ENCODE measurements at regions not wholly inside any gene's neighbourhood (a gene's known extent, or its start where the extent isn't known, plus 50 kb on each side); places are given as distances from the start of the nearest gene placed in this dataset.

GRCh38 chr7:51882412-51882811 lies 565.8 kb upstream of the COBL start:
- H3F3A ChIP-seq (ENCODE audit: control insufficient read depth, insufficient read depth), result no peaks in the 10 kb centered on the region
- H3K36me3 ChIP-seq (ENCODE audit: control insufficient read depth, low read length), result no peaks in the 10 kb centered on the region
- H3K27me3 ChIP-seq (ENCODE audit: control insufficient read depth, low read length), result no peaks in the 10 kb centered on the region
- no peaks in the 10 kb centered on the region for H3K9me2 ChIP-seq (replicated peaks; ENCODE audit: control insufficient read depth, low read length)
- H4K20me1 ChIP-seq (ENCODE audit: control insufficient read depth, insufficient read depth, low read depth, low read length), result no peaks in the 10 kb centered on the region
- no peak for TF ChIP-seq EZH2phosphoT487 (IDR thresholded peaks at IDR 0.05; ENCODE audit: borderline replicate concordance, low read length)
- TF ChIP-seq, protein P1, sequence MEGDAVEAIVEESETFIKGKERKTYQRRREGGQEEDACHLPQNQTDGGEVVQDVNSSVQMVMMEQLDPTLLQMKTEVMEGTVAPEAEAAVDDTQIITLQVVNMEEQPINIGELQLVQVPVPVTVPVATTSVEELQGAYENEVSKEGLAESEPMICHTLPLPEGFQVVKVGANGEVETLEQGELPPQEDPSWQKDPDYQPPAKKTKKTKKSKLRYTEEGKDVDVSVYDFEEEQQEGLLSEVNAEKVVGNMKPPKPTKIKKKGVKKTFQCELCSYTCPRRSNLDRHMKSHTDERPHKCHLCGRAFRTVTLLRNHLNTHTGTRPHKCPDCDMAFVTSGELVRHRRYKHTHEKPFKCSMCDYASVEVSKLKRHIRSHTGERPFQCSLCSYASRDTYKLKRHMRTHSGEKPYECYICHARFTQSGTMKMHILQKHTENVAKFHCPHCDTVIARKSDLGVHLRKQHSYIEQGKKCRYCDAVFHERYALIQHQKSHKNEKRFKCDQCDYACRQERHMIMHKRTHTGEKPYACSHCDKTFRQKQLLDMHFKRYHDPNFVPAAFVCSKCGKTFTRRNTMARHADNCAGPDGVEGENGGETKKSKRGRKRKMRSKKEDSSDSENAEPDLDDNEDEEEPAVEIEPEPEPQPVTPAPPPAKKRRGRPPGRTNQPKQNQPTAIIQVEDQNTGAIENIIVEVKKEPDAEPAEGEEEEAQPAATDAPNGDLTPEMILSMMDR (IDR thresholded peaks at IDR 0.05; ENCODE audit: low read depth, low read length, poor library complexity, severe bottlenecking), result no peak
- H3K9me3 ChIP-seq (ENCODE audit: control insufficient read depth, insufficient read depth, low read length), result no peaks in the 10 kb centered on the region
- no peak overlapping the region for H3K4me3 ChIP-seq (ENCODE audit: low read length)
- H3K4me2 ChIP-seq (ENCODE audit: low read length), result no peak overlapping the region
- H3K4me1 ChIP-seq (ENCODE audit: control insufficient read depth, low read length), result no peaks in the 10 kb centered on the region
- no peak overlapping the region for H3K27ac ChIP-seq (ENCODE audit: low read depth, low read length)
- no peaks in the 10 kb centered on the region for H3K79me2 ChIP-seq (ENCODE audit: control insufficient read depth, low read length)

GRCh38 chr7:51881309-51881708 lies 564.7 kb upstream of the COBL start:
- H3K9me3 ChIP-seq (ENCODE audit: control insufficient read depth, insufficient read depth, low read length), result no peaks in the 10 kb centered on the region
- no peaks in the 10 kb centered on the region for H4K20me1 ChIP-seq (ENCODE audit: control insufficient read depth, insufficient read depth, low read depth, low read length)
- no peaks in the 10 kb centered on the region for H3K4me1 ChIP-seq (ENCODE audit: control insufficient read depth, low read length)
- TF ChIP-seq, protein P1 (IDR thresholded peaks at IDR 0.05; ENCODE audit: low read depth, low read length, poor library complexity, severe bottlenecking), result no peak
- no peak for TF ChIP-seq EZH2phosphoT487 (IDR thresholded peaks at IDR 0.05; ENCODE audit: borderline replicate concordance, low read length)
- no peaks in the 10 kb centered on the region for H3K36me3 ChIP-seq (ENCODE audit: control insufficient read depth, low read length)
- H3K9me2 ChIP-seq (replicated peaks; ENCODE audit: control insufficient read depth, low read length), result no peaks in the 10 kb centered on the region
- H3K27ac ChIP-seq (ENCODE audit: low read depth, low read length), result no peak overlapping the region
- no peaks in the 10 kb centered on the region for H3F3A ChIP-seq (ENCODE audit: control insufficient read depth, insufficient read depth)
- H3K79me2 ChIP-seq (ENCODE audit: control insufficient read depth, low read length), result no peaks in the 10 kb centered on the region
- no peaks in the 10 kb centered on the region for H3K27me3 ChIP-seq (ENCODE audit: control insufficient read depth, low read length)
- H3K4me2 ChIP-seq (ENCODE audit: low read length), result no peak overlapping the region
- no peak overlapping the region for H3K4me3 ChIP-seq (ENCODE audit: low read length)

DNA sequence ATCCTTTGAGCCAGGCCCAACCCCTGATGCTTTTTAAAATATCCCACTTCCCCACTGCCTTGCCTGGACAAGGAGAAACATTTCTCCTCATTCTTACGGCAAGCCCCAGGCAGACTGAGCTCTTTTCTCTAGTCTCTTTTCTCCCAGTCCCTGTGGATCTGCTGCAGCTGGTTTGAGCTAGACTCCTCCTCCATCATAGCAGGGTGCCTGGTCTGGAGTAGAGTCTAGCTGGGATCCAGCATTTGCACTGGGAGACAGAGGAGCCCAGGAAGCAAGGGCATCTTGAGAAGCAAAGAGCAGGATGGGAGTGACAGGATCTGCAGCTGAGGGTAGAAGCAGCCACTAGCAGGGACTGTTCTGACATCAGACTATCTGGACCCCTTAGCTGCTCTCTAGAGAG lies 562.3 kb upstream of the COBL start:
- Histone ChIP-seq H3K4me1 (ENCODE audit: control insufficient read depth, low read length) (no peaks in the 10 kb centered on the region), H3K9me3 (ENCODE audit: control insufficient read depth, insufficient read depth, low read length) (no peaks in the 10 kb centered on the region), H3K27me3 (ENCODE audit: control insufficient read depth, low read length) (no peaks in the 10 kb centered on the region), H3K27ac (ENCODE audit: low read depth, low read length) (no peak overlapping the region), H4K20me1 (ENCODE audit: control insufficient read depth, insufficient read depth, low read depth, low read length) (no peaks in the 10 kb centered on the region), H3F3A (ENCODE audit: control insufficient read depth, insufficient read depth) (no peaks in the 10 kb centered on the region), H3K79me2 (ENCODE audit: control insufficient read depth, low read length) (no peaks in the 10 kb centered on the region), H3K36me3 (ENCODE audit: control insufficient read depth, low read length) (no peaks in the 10 kb centered on the region), H3K4me2 (ENCODE audit: low read length) (no peak overlapping the region), H3K4me3 (ENCODE audit: low read length) (no peak overlapping the region), H3K9me2 (replicated peaks; ENCODE audit: control insufficient read depth, low read length) (no peaks in the 10 kb centered on the region)
- TF ChIP-seq EZH2phosphoT487 (IDR thresholded peaks at IDR 0.05; ENCODE audit: borderline replicate concordance, low read length), result no peak
- TF ChIP-seq, protein P1 (IDR thresholded peaks at IDR 0.05; ENCODE audit: low read depth, low read length, poor library complexity, severe bottlenecking), result no peak

DNA sequence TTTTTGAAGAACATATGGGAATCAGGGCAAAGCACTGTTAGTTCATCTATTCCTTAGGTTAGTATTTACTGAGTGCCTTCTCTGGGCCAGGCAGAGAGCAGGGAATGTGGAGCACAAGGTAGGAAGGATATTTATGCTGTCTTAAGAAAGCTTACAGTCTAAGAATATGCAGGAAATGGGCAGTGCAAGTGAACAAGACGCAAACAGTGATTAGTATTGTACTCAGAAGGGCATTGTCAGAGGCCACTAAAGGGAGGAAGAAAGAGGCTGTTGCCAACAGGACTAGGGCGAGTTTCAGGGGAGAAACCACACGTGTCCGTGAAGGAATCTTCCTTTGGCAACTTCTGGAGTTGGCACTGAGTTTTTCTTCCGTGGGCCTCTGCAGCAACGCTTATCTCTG lies 552.8 kb upstream of the COBL start:
- no peak overlapping the region for H3K4me2 ChIP-seq (ENCODE audit: low read length)
- H3F3A ChIP-seq (ENCODE audit: control insufficient read depth, insufficient read depth), result no peaks in the 10 kb centered on the region
- H3K9me2 ChIP-seq (replicated peaks; ENCODE audit: control insufficient read depth, low read length), result no peaks in the 10 kb centered on the region
- H3K4me1 ChIP-seq (ENCODE audit: control insufficient read depth, low read length), result no peaks in the 10 kb centered on the region
- no peaks in the 10 kb centered on the region for H3K9me3 ChIP-seq (ENCODE audit: control insufficient read depth, insufficient read depth, low read length)
- no peak for TF ChIP-seq EZH2phosphoT487 (IDR thresholded peaks at IDR 0.05; ENCODE audit: borderline replicate concordance, low read length)
- TF ChIP-seq, protein P1 (IDR thresholded peaks at IDR 0.05; ENCODE audit: low read depth, low read length, poor library complexity, severe bottlenecking), result no peak
- no peaks in the 10 kb centered on the region for H3K27me3 ChIP-seq (ENCODE audit: control insufficient read depth, low read length)
- H3K27ac ChIP-seq (ENCODE audit: low read depth, low read length), result no peak overlapping the region
- no peaks in the 10 kb centered on the region for H3K79me2 ChIP-seq (ENCODE audit: control insufficient read depth, low read length)
- H3K4me3 ChIP-seq (ENCODE audit: low read length), result no peak overlapping the region
- H3K36me3 ChIP-seq (ENCODE audit: control insufficient read depth, low read length), result no peaks in the 10 kb centered on the region
- no peaks in the 10 kb centered on the region for H4K20me1 ChIP-seq (ENCODE audit: control insufficient read depth, insufficient read depth, low read depth, low read length)

Data from DOHH2 (cell line).